PC-9 (cell line): ENCODE measurements at regions not wholly inside any gene's neighbourhood (a gene's known extent, or its start where the extent isn't known, plus 50 kb on each side); places are given as distances from the start of the nearest gene placed in this dataset.
A peak's percentile ranks its signal among the peaks of the same experiment; 100 is the strongest.

Source experiments
- BruUV-seq: library from RNA; stranded (reverse); fragments of 400-500 nt; replicated peaks from 2 replicates; lab custom pipeline; 2021; lab: Mats Ljungman, UMichigan
- CTCF ChIA-PET: fragments of 300-600 bp; sonication (Branson Sonifier 250); formaldehyde crosslinking; loops from one replicate; lab custom pipeline; 2022; ENCODE audit warnings: antibody characterized with exemption; lab: Charles Lee
- POLR2A ChIA-PET: fragments of 300-600 bp; sonication (Branson Sonifier 250); formaldehyde crosslinking; loops from one replicate; lab custom pipeline; 2022; ENCODE audit warnings: antibody characterized with exemption; ENCODE audit not compliant: unreplicated experiment; lab: Charles Lee
- DNase-seq, 2 experiments: peaks; one replicate each; pipeline versions ENCODE4 v3.0.0 to v3.0.0-alpha.2; 2015 to 2022; ENCODE audit warnings: mixed read lengths in 1 of 2
- H2AFZ ChIP-seq: fragments of 200-600 bp; sonication (generic); 2 replicates; pipeline ENCODE4 v1.8.1; 2017; ENCODE audit warnings: antibody characterized with exemption
- H3F3A ChIP-seq: fragments of 200-600 bp; sonication (generic); 2 replicates; pipeline ENCODE4 v1.8.1; 2017; ENCODE audit warnings: antibody characterized with exemption, mild to moderate bottlenecking, low read depth; ENCODE audit not compliant: insufficient read depth
- H3K27ac ChIP-seq: fragments of 200-600 bp; sonication (generic); 2 replicates; pipeline ENCODE4 v1.6.1; 2016; ENCODE audit warnings: mixed run types
- H3K27me3 ChIP-seq: fragments of 200-600 bp; sonication (generic); 2 replicates; pipeline ENCODE4 v1.6.1; 2016; ENCODE audit warnings: low read depth, mixed run types; ENCODE audit not compliant: insufficient read depth
- H3K36me3 ChIP-seq: fragments of 200-600 bp; sonication (generic); 2 replicates; pipeline ENCODE4 v1.6.1; 2016; ENCODE audit warnings: low read depth, mixed run types
- H3K4me1 ChIP-seq: fragments of 200-600 bp; sonication (generic); replicated peaks from 2 replicates; pipeline ENCODE4 v1.6.1; 2016; ENCODE audit warnings: mixed run types; ENCODE audit not compliant: insufficient read depth
- H3K4me2 ChIP-seq: fragments of 200-600 bp; sonication (generic); 2 replicates; pipeline ENCODE4 v1.6.1; 2017; ENCODE audit warnings: mixed run types
- H3K4me3 ChIP-seq: fragments of 200-600 bp; sonication (generic); 2 replicates; pipeline ENCODE4 v1.6.1; 2016; ENCODE audit warnings: mixed run types
- H3K79me2 ChIP-seq: fragments of 200-600 bp; sonication (generic); 2 replicates; pipeline ENCODE4 v1.6.1; 2017; ENCODE audit warnings: low read depth, mixed run types
- H3K9me2 ChIP-seq: fragments of 200-600 bp; sonication (generic); 2 replicates; pipeline ENCODE4 v1.8.1; 2017; ENCODE audit warnings: mild to moderate bottlenecking; ENCODE audit not compliant: insufficient read depth
- H3K9me3 ChIP-seq: fragments of 200-600 bp; sonication (generic); 2 replicates; pipeline ENCODE4 v1.8.1; 2016; ENCODE audit warnings: low read depth; ENCODE audit not compliant: insufficient read depth
- H4K20me1 ChIP-seq: fragments of 200-600 bp; sonication (generic); 2 replicates; pipeline ENCODE4 v1.8.1; 2017; ENCODE audit not compliant: insufficient read depth
- CTCF ChIP-seq: fragments of 200-600 bp; sonication (generic); conservative IDR thresholded peaks from 2 replicates; pipeline ENCODE4 v1.6.1; 2017; ENCODE audit warnings: mixed run types, antibody characterized with exemption, mild to moderate bottlenecking, moderate library complexity
- EZH2 ChIP-seq: fragments of 200-600 bp; sonication (generic); IDR thresholded peaks from 2 replicates; pipeline ENCODE4 v1.8.0; 2017; ENCODE audit warnings: antibody characterized with exemption, low read depth
- intact Hi-C: fragments of 100-400 bp; cut with micrococcal nuclease; formaldehyde crosslinking; loops from one replicate; pipeline ENCODE4 v1.10.0; 2022; ENCODE audit not compliant: unreplicated experiment

GRCh38 chr15:70376031-70376928 is 278.6 kb upstream of the TLE3 start:
- Histone ChIP-seq H3K9me2 (no peaks in the 10 kb centered on the region), H3K79me2 (no peaks in the 10 kb centered on the region), H3K4me3 (no peak overlapping the region), H4K20me1 (no peaks in the 10 kb centered on the region), H3K27ac (peak overlapping the region; percentile 61; the same call in 1 of the 2 replicates), H3K4me1 (peaks cover 30% of the 10 kb centered on the region), H3F3A (no peaks in the 10 kb centered on the region; the same call in 1 of the 2 replicates), H2AFZ (no peak overlapping the region), H3K27me3 (no peaks in the 10 kb centered on the region), H3K36me3 (no peaks in the 10 kb centered on the region), H3K4me2 (peak overlapping the region; percentile 68), H3K9me3 (no peaks in the 10 kb centered on the region)
- CTCF ChIA-PET = no interaction called here
- intact Hi-C loops = loop anchor here (5.0 to 10.0 kb wide), 4 partner anchors 54 to 281 kb away; partner anchors contain the start of gene TLE3
- no TSS peak for BruUV-seq
- no peak for DNase-seq
- TF ChIP-seq EZH2 (no peak), CTCF (no peak)
- POLR2A ChIA-PET = no interaction called here

GRCh38 chr15:70375586-70375985 is 277.9 kb upstream of the TLE3 start:
- H3K9me3 ChIP-seq = no peaks in the 10 kb centered on the region
- H3F3A ChIP-seq = no peaks in the 10 kb centered on the region; the same call in 1 of the 2 replicates
- H3K79me2 ChIP-seq = no peaks in the 10 kb centered on the region
- POLR2A ChIA-PET = interaction anchor here (0.5 kb wide), 1 partner anchor 274 kb away, joined by 12 read pairs; no protein-coding TSS in a partner anchor
- H3K4me3 ChIP-seq = no peak overlapping the region
- H3K4me2 ChIP-seq = peak overlapping the region; percentile 68
- peaks cover 30% of the 10 kb centered on the region for H3K4me1 ChIP-seq
- no peaks in the 10 kb centered on the region for H3K9me2 ChIP-seq
- no peak overlapping the region for H2AFZ ChIP-seq
- H3K36me3 ChIP-seq = no peaks in the 10 kb centered on the region
- no peaks in the 10 kb centered on the region for H4K20me1 ChIP-seq
- H3K27me3 ChIP-seq = no peaks in the 10 kb centered on the region
- TF ChIP-seq EZH2 (no peak), CTCF (no peak)
- BruUV-seq = no TSS peak
- intact Hi-C loops = loop anchor here (5.0 to 10.0 kb wide), 4 partner anchors 53 to 281 kb away; partner anchors contain the start of gene TLE3
- DNase-seq = no peak
- CTCF ChIA-PET = no interaction called here
- peak overlapping the region; percentile 61 for H3K27ac ChIP-seq

GRCh38 chr15:70375006-70375431 is 277.3 kb upstream of the TLE3 start:
- POLR2A ChIA-PET = interaction anchor here (0.5 kb wide), 1 partner anchor 274 kb away, joined by 12 read pairs; no protein-coding TSS in a partner anchor
- no peaks in the 10 kb centered on the region for H3K9me2 ChIP-seq

More at GRCh38 chr15:70375006-70375431, 277.3 kb upstream of the TLE3 start:
- DNase-seq = peak; percentile 80 to 84
- intact Hi-C loops = loop anchor here (5.0 to 10.0 kb wide), 4 partner anchors 53 to 280 kb away; partner anchors contain the start of gene TLE3
- Histone ChIP-seq H3K4me2 (peak overlapping the region; percentile 68), H3F3A (no peaks in the 10 kb centered on the region; the same call in 1 of the 2 replicates), H3K4me3 (peak overlapping the region; percentile 27; the same call in 1 of the 2 replicates), H3K9me3 (no peaks in the 10 kb centered on the region), H4K20me1 (no peaks in the 10 kb centered on the region), H3K27me3 (no peaks in the 10 kb centered on the region), H3K79me2 (no peaks in the 10 kb centered on the region), H3K27ac (peak overlapping the region; percentile 61), H3K4me1 (peaks cover 30% of the 10 kb centered on the region), H2AFZ (no peak overlapping the region), H3K36me3 (no peaks in the 10 kb centered on the region)
- CTCF ChIA-PET = no interaction called here
- TF ChIP-seq EZH2 (no peak), CTCF (no peak)
- no TSS peak for BruUV-seq
